A549 (cell line): ENCODE measurements at regions not wholly inside any gene's neighbourhood (a gene's known extent, or its start where the extent isn't known, plus 50 kb on each side); places are given as distances from the start of the nearest gene placed in this dataset.

ENCODE experiments used
- CEBPB ChIP-seq, 2 experiments: fragments of >200 bp in 1 of 2; sonication (Bioruptor Twin) in 1 of 2; formaldehyde crosslinking in 1 of 2; IDR thresholded peaks; 2 replicates each; pipeline ENCODE4 v1.6.1; 2012 to 2016
- EP300 ChIP-seq, 2 experiments: fragments of >200 bp; sonication (Bioruptor Twin); formaldehyde crosslinking; IDR thresholded peaks; 2 replicates in 1 of 2; 3 replicates in 1 of 2; pipeline ENCODE4 v1.6.1; 2016 to 2017
- JUNB ChIP-seq: fragments of >200 bp; sonication (Bioruptor Twin); formaldehyde crosslinking; IDR thresholded peaks from 2 replicates; pipeline ENCODE4 v1.6.1; 2016
- POLR2A ChIP-seq: IDR thresholded peaks from 2 replicates; pipeline ENCODE4 v1.6.1; 2012; ENCODE audit warnings: mild to moderate bottlenecking, low read length
- POLR2AphosphoS2 ChIP-seq: conservative IDR thresholded peaks from 2 replicates; pipeline ENCODE4 v1.6.1; 2012; ENCODE audit warnings: low read length, improper control_type of control experiment, inconsistent platforms
- TF ChIP-seq, protein P1 (sequence below): fragments of >200 bp; sonication (Bioruptor Twin); formaldehyde crosslinking; IDR thresholded peaks from 3 replicates; pipeline ENCODE4 v1.5.1; 2016

DNA sequence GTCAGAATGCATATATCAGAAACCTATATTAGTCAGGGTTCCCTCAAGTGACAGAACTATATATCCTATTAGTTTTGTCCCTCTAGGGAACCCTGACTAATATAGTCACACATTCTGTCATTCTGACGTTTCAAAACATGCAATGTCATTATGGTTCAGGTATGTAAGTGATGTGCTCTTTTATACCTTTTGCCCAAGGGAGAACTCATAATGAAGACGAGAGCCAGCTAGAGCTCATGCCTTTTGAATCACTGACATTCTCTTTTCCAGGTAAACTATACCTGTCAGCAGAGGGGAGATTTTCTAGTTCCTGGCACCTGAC, 576.7 kb downstream of the LRRC70 start:
- no peak for TF ChIP-seq EP300 (IDR thresholded peaks at IDR 0.05)
- TF ChIP-seq, protein P1, sequence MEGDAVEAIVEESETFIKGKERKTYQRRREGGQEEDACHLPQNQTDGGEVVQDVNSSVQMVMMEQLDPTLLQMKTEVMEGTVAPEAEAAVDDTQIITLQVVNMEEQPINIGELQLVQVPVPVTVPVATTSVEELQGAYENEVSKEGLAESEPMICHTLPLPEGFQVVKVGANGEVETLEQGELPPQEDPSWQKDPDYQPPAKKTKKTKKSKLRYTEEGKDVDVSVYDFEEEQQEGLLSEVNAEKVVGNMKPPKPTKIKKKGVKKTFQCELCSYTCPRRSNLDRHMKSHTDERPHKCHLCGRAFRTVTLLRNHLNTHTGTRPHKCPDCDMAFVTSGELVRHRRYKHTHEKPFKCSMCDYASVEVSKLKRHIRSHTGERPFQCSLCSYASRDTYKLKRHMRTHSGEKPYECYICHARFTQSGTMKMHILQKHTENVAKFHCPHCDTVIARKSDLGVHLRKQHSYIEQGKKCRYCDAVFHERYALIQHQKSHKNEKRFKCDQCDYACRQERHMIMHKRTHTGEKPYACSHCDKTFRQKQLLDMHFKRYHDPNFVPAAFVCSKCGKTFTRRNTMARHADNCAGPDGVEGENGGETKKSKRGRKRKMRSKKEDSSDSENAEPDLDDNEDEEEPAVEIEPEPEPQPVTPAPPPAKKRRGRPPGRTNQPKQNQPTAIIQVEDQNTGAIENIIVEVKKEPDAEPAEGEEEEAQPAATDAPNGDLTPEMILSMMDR = no peak
- TF ChIP-seq POLR2AphosphoS2 = no peak
- no peak for TF ChIP-seq POLR2A
- no peak for TF ChIP-seq JUNB
- no peak for TF ChIP-seq CEBPB (IDR thresholded peaks at IDR 0.05)
